ENCODE measurements at regions not wholly inside any gene's neighbourhood (a gene's known extent, or its start where the extent isn't known, plus 50 kb on each side); places are given as distances from the start of the nearest gene placed in this dataset.

GRCh38 chr4:11005300-11005699 is 320.7 kb upstream of the CLNK start:
- Mint-ChIP-seq H3K4me1 (ENCODE audit: low read depth) (peaks cover 4% of the 10 kb centered on the region), H3K27me3 (ENCODE audit: low read depth) (no peaks in the 10 kb centered on the region), H3K9me3 (peaks cover 0 to 3% of the 10 kb centered on the region in 2 donors), H3K36me3 (ENCODE audit: insufficient read depth in 2 of 2) (no peaks in the 10 kb centered on the region), H3K4me3 (no peak overlapping the region), H3K27ac (no peak overlapping the region)
- ATAC-seq (replicated peaks in 1 of 2), result no peak
- no peak for DNase-seq

GRCh38 chr4:11004818-11005217 is 320.2 kb upstream of the CLNK start:
- DNase-seq (no peak), ATAC-seq (replicated peaks in 1 of 2) (no peak)
- H3K27ac Mint-ChIP-seq, result no peak overlapping the region
- no peak overlapping the region for H3K4me3 Mint-ChIP-seq
- no peaks in the 10 kb centered on the region for H3K36me3 Mint-ChIP-seq (ENCODE audit: insufficient read depth in 2 of 2)
- no peaks in the 10 kb centered on the region for H3K27me3 Mint-ChIP-seq (ENCODE audit: low read depth)
- H3K9me3 Mint-ChIP-seq, result peaks cover 0 to 3% of the 10 kb centered on the region in 2 donors
- H3K4me1 Mint-ChIP-seq (ENCODE audit: low read depth), result peaks cover 4% of the 10 kb centered on the region

- DNase-seq, result no peak
- Mint-ChIP-seq H3K4me1 (ENCODE audit: low read depth) (peaks cover 4% of the 10 kb centered on the region), H3K9me3 (peaks cover 0 to 3% of the 10 kb centered on the region in 2 donors)
These were observed 318.4 kb upstream of the CLNK start for GRCh38 chr4:11002961-11003360.

GRCh38 chr4:10998846-10999245 is 314.3 kb upstream of the CLNK start:
- no peak overlapping the region for H3K27ac Mint-ChIP-seq
- H3K36me3 Mint-ChIP-seq (ENCODE audit: insufficient read depth in 2 of 2), result no peaks in the 10 kb centered on the region
- DNase-seq (no peak), ATAC-seq (replicated peaks in 1 of 2) (no peak)
- no peaks in the 10 kb centered on the region for H3K9me3 Mint-ChIP-seq
- H3K27me3 Mint-ChIP-seq (ENCODE audit: low read depth), result no peaks in the 10 kb centered on the region
- no peaks in the 10 kb centered on the region for H3K4me1 Mint-ChIP-seq (ENCODE audit: low read depth)
- no peak overlapping the region for H3K4me3 Mint-ChIP-seq

More at GRCh38 chr4:11002961-11003360, 318.4 kb upstream of the CLNK start:
- ATAC-seq (replicated peaks in 1 of 2), result no peak
- Mint-ChIP-seq H3K4me3 (no peak overlapping the region), H3K27me3 (ENCODE audit: low read depth) (no peaks in the 10 kb centered on the region), H3K36me3 (ENCODE audit: insufficient read depth in 2 of 2) (no peaks in the 10 kb centered on the region), H3K27ac (no peak overlapping the region)

- no peak overlapping the region for H3K4me3 Mint-ChIP-seq
- no peak overlapping the region for H3K27ac Mint-ChIP-seq
- H3K9me3 Mint-ChIP-seq, result peaks cover 0 to 2% of the 10 kb centered on the region in 2 donors
- ATAC-seq (replicated peaks in 1 of 2) (no peak), DNase-seq (no peak)
- peaks cover 12% of the 10 kb centered on the region for H3K4me1 Mint-ChIP-seq (ENCODE audit: low read depth)
- H3K27me3 Mint-ChIP-seq (ENCODE audit: low read depth), result no peaks in the 10 kb centered on the region
- H3K36me3 Mint-ChIP-seq (ENCODE audit: insufficient read depth in 2 of 2), result no peaks in the 10 kb centered on the region
These were observed 300.2 kb upstream of the CLNK start for GRCh38 chr4:10984815-10985214.

GRCh38 chr4:10983885-10984640 is 299.5 kb upstream of the CLNK start:
- ATAC-seq (replicated peaks in 1 of 2), result no peak
- no peaks in the 10 kb centered on the region for H3K27me3 Mint-ChIP-seq (ENCODE audit: low read depth)
- H3K36me3 Mint-ChIP-seq (ENCODE audit: insufficient read depth in 2 of 2), result no peaks in the 10 kb centered on the region
- no peak overlapping the region for H3K4me3 Mint-ChIP-seq
- peaks cover 0 to 2% of the 10 kb centered on the region in 2 donors for H3K9me3 Mint-ChIP-seq
- DNase-seq, result no peak
- peaks cover 12% of the 10 kb centered on the region for H3K4me1 Mint-ChIP-seq (ENCODE audit: low read depth)
- no peak overlapping the region for H3K27ac Mint-ChIP-seq

GRCh38 chr4:10983268-10983667 is 298.7 kb upstream of the CLNK start:
- Mint-ChIP-seq H3K36me3 (ENCODE audit: insufficient read depth in 2 of 2) (no peaks in the 10 kb centered on the region), H3K4me1 (ENCODE audit: low read depth) (peaks cover 12% of the 10 kb centered on the region), H3K9me3 (no peaks in the 10 kb centered on the region), H3K27me3 (ENCODE audit: low read depth) (no peaks in the 10 kb centered on the region), H3K27ac (no peak overlapping the region), H3K4me3 (no peak overlapping the region)
- ATAC-seq (replicated peaks in 1 of 2) (no peak), DNase-seq (no peak)

GRCh38 chr4:10982305-10982704 is 297.7 kb upstream of the CLNK start:
- ATAC-seq (replicated peaks in 1 of 2) (no peak), DNase-seq (no peak)
- no peaks in the 10 kb centered on the region for H3K9me3 Mint-ChIP-seq
- no peaks in the 10 kb centered on the region for H3K27me3 Mint-ChIP-seq (ENCODE audit: low read depth)
- no peaks in the 10 kb centered on the region for H3K36me3 Mint-ChIP-seq (ENCODE audit: insufficient read depth in 2 of 2)
- H3K4me1 Mint-ChIP-seq (ENCODE audit: low read depth), result peaks cover 12% of the 10 kb centered on the region
- H3K4me3 Mint-ChIP-seq, result no peak overlapping the region
- H3K27ac Mint-ChIP-seq, result no peak overlapping the region

- Mint-ChIP-seq H3K27ac (no peak overlapping the region), H3K4me1 (ENCODE audit: low read depth) (peaks cover 12% of the 10 kb centered on the region), H3K27me3 (ENCODE audit: low read depth) (no peaks in the 10 kb centered on the region), H3K9me3 (no peaks in the 10 kb centered on the region), H3K4me3 (no peak overlapping the region), H3K36me3 (ENCODE audit: insufficient read depth in 2 of 2) (no peaks in the 10 kb centered on the region)
- DNase-seq (no peak), ATAC-seq (replicated peaks in 1 of 2) (no peak)
These were observed 297.0 kb upstream of the CLNK start for GRCh38 chr4:10981576-10981975.

- no peaks in the 10 kb centered on the region for H3K27me3 Mint-ChIP-seq (ENCODE audit: low read depth)
- DNase-seq, result no peak
- H3K36me3 Mint-ChIP-seq (ENCODE audit: insufficient read depth in 2 of 2), result no peaks in the 10 kb centered on the region
- H3K4me3 Mint-ChIP-seq, result no peak overlapping the region
- ATAC-seq (replicated peaks in 1 of 2), result no peak
- peaks cover 12% of the 10 kb centered on the region for H3K4me1 Mint-ChIP-seq (ENCODE audit: low read depth)
- H3K27ac Mint-ChIP-seq, result no peak overlapping the region
- no peaks in the 10 kb centered on the region for H3K9me3 Mint-ChIP-seq
These were observed 296.5 kb upstream of the CLNK start for GRCh38 chr4:10981096-10981495.

GRCh38 chr4:10979032-10979431 is 294.5 kb upstream of the CLNK start:
- peaks cover 12% of the 10 kb centered on the region for H3K4me1 Mint-ChIP-seq (ENCODE audit: low read depth)
- ATAC-seq (replicated peaks in 1 of 2), result no peak
- peaks cover 0 to 2% of the 10 kb centered on the region in 2 donors for H3K36me3 Mint-ChIP-seq (ENCODE audit: insufficient read depth in 2 of 2)
- H3K4me3 Mint-ChIP-seq, result no peak overlapping the region
- no peak overlapping the region for H3K27ac Mint-ChIP-seq
- peaks cover 0 to 4% of the 10 kb centered on the region in 2 donors for H3K9me3 Mint-ChIP-seq
- DNase-seq, result no peak
- no peaks in the 10 kb centered on the region for H3K27me3 Mint-ChIP-seq (ENCODE audit: low read depth)

- Mint-ChIP-seq H3K36me3 (ENCODE audit: insufficient read depth in 2 of 2) (peaks cover 0 to 2% of the 10 kb centered on the region in 2 donors), H3K9me3 (peaks cover 0 to 4% of the 10 kb centered on the region in 2 donors), H3K27ac (no peak overlapping the region), H3K4me3 (no peak overlapping the region), H3K4me1 (ENCODE audit: low read depth) (peaks cover 2% of the 10 kb centered on the region), H3K27me3 (ENCODE audit: low read depth) (peaks cover 6% of the 10 kb centered on the region)
- ATAC-seq (replicated peaks in 1 of 2) (no peak), DNase-seq (no peak)
These were observed 293.0 kb upstream of the CLNK start for GRCh38 chr4:10977534-10977933.

GRCh38 chr4:10974371-10974770 is 289.8 kb upstream of the CLNK start:
- Mint-ChIP-seq H3K36me3 (ENCODE audit: insufficient read depth in 2 of 2) (peaks cover 0 to 2% of the 10 kb centered on the region in 2 donors), H3K4me3 (no peak overlapping the region), H3K27ac (no peak overlapping the region), H3K27me3 (ENCODE audit: low read depth) (peaks cover 6% of the 10 kb centered on the region), H3K9me3 (peaks cover 0 to 6% of the 10 kb centered on the region in 2 donors), H3K4me1 (ENCODE audit: low read depth) (no peaks in the 10 kb centered on the region)
- ATAC-seq (replicated peaks in 1 of 2), result no peak
- no peak for DNase-seq

- Mint-ChIP-seq H3K27me3 (ENCODE audit: low read depth) (peaks cover 6% of the 10 kb centered on the region), H3K4me1 (ENCODE audit: low read depth) (no peaks in the 10 kb centered on the region), H3K4me3 (no peak overlapping the region), H3K36me3 (ENCODE audit: insufficient read depth in 2 of 2) (peaks cover 0 to 2% of the 10 kb centered on the region in 2 donors), H3K9me3 (peaks cover 0 to 6% of the 10 kb centered on the region in 2 donors), H3K27ac (no peak overlapping the region)
- DNase-seq (no peak), ATAC-seq (replicated peaks in 1 of 2) (no peak)
These were observed 289.1 kb upstream of the CLNK start for GRCh38 chr4:10973686-10974085.
